ENCODE measurements at regions not wholly inside any gene's neighbourhood (a gene's known extent, or its start where the extent isn't known, plus 50 kb on each side); places are given as distances from the start of the nearest gene placed in this dataset.

GRCh38 chr12:47562201-47562600, 143.6 kb downstream of the RPAP3 start:
- no peak overlapping the region for H3K4me2 ChIP-seq (ENCODE audit: low read length)
- no peaks in the 10 kb centered on the region for H3F3A ChIP-seq (ENCODE audit: low read length, unreplicated experiment)
- H3K9me3 ChIP-seq (ENCODE audit: low read length), result no peaks in the 10 kb centered on the region
- POLR2A ChIA-PET (ENCODE audit: unreplicated experiment), result no interaction called here
- no peaks in the 10 kb centered on the region for H3K79me2 ChIP-seq (ENCODE audit: low read length)
- H3K4me3 ChIP-seq (ENCODE audit: low read length), result no peak overlapping the region
- ATAC-seq (no peak), DNase-seq (no peak)
- CTCF ChIA-PET, result no interaction called here
- no peak overlapping the region for H3K9ac ChIP-seq (ENCODE audit: low read length)
- H2AFZ ChIP-seq (ENCODE audit: low read length), result no peak overlapping the region
- no peak for TF ChIP-seq EZH2phosphoT487 (IDR thresholded peaks at IDR 0.05; ENCODE audit: borderline replicate concordance, low read length)
- no peak for TF ChIP-seq EZH2 (IDR thresholded peaks at IDR 0.05; ENCODE audit: low read length, unreplicated experiment)
- TF ChIP-seq CTCF (conservative IDR thresholded peaks at IDR 0.05; ENCODE audit: low read depth, low read length), result no peak
- no peaks in the 10 kb centered on the region for H4K20me1 ChIP-seq (ENCODE audit: low read length)
- H3K9me2 ChIP-seq (replicated peaks; ENCODE audit: low read length), result no peaks in the 10 kb centered on the region
- peaks cover 11% of the 10 kb centered on the region for H3K4me1 ChIP-seq (ENCODE audit: insufficient read depth, low read length)
- intact Hi-C loops (cut with micrococcal nuclease), result no loop called here
- H3K27me3 ChIP-seq (ENCODE audit: low read length), result no peaks in the 10 kb centered on the region; the same call in 1 of the 2 replicates
- BruUV-seq (replicated peaks), result no TSS peak
- no peaks in the 10 kb centered on the region for H3K36me3 ChIP-seq (ENCODE audit: low read depth, low read length)
- H3K27ac ChIP-seq (ENCODE audit: low read length), result no peak overlapping the region

- BruUV-seq (replicated peaks), result no TSS peak
- Histone ChIP-seq H3K4me3 (ENCODE audit: low read length) (no peak overlapping the region), H3K79me2 (ENCODE audit: low read length) (no peaks in the 10 kb centered on the region), H3K27me3 (ENCODE audit: low read length) (no peaks in the 10 kb centered on the region; the same call in 1 of the 2 replicates), H3K4me2 (ENCODE audit: low read length) (no peak overlapping the region), H2AFZ (ENCODE audit: low read length) (no peak overlapping the region), H3K27ac (ENCODE audit: low read length) (no peak overlapping the region), H4K20me1 (ENCODE audit: low read length) (no peaks in the 10 kb centered on the region), H3K9ac (ENCODE audit: low read length) (no peak overlapping the region), H3K4me1 (ENCODE audit: insufficient read depth, low read length) (peaks cover 11% of the 10 kb centered on the region), H3K9me3 (ENCODE audit: low read length) (no peaks in the 10 kb centered on the region), H3K9me2 (replicated peaks; ENCODE audit: low read length) (no peaks in the 10 kb centered on the region), H3F3A (ENCODE audit: low read length, unreplicated experiment) (no peaks in the 10 kb centered on the region), H3K36me3 (ENCODE audit: low read depth, low read length) (no peaks in the 10 kb centered on the region)
- DNase-seq (peak; percentile 52), ATAC-seq (peak; percentile 24; the same call in 1 of the 2 replicates)
- intact Hi-C loops (cut with micrococcal nuclease), result no loop called here
- POLR2A ChIA-PET (ENCODE audit: unreplicated experiment), result no interaction called here
- CTCF ChIA-PET, result no interaction called here
- no peak for TF ChIP-seq EZH2 (IDR thresholded peaks at IDR 0.05; ENCODE audit: low read length, unreplicated experiment)
- no peak for TF ChIP-seq CTCF (conservative IDR thresholded peaks at IDR 0.05; ENCODE audit: low read depth, low read length)
- no peak for TF ChIP-seq EZH2phosphoT487 (IDR thresholded peaks at IDR 0.05; ENCODE audit: borderline replicate concordance, low read length)
Observed at GRCh38 chr12:47561746-47562145, 144.1 kb downstream of the RPAP3 start.

GRCh38 chr12:47560415-47560814, 145.4 kb downstream of the RPAP3 start:
- no peak overlapping the region for H3K27ac ChIP-seq (ENCODE audit: low read length)
- ATAC-seq (no peak), DNase-seq (no peak)
- H4K20me1 ChIP-seq (ENCODE audit: low read length), result no peaks in the 10 kb centered on the region
- H3K9me3 ChIP-seq (ENCODE audit: low read length), result no peaks in the 10 kb centered on the region
- intact Hi-C loops (cut with micrococcal nuclease), result no loop called here
- H3F3A ChIP-seq (ENCODE audit: low read length, unreplicated experiment), result no peaks in the 10 kb centered on the region
- no peaks in the 10 kb centered on the region; the same call in 1 of the 2 replicates for H3K27me3 ChIP-seq (ENCODE audit: low read length)
- no peaks in the 10 kb centered on the region for H3K9me2 ChIP-seq (replicated peaks; ENCODE audit: low read length)
- H3K79me2 ChIP-seq (ENCODE audit: low read length), result no peaks in the 10 kb centered on the region
- TF ChIP-seq CTCF (conservative IDR thresholded peaks at IDR 0.05; ENCODE audit: low read depth, low read length) (no peak), EZH2phosphoT487 (IDR thresholded peaks at IDR 0.05; ENCODE audit: borderline replicate concordance, low read length) (no peak), EZH2 (IDR thresholded peaks at IDR 0.05; ENCODE audit: low read length, unreplicated experiment) (no peak)
- no peak overlapping the region for H3K4me2 ChIP-seq (ENCODE audit: low read length)
- POLR2A ChIA-PET (ENCODE audit: unreplicated experiment), result no interaction called here
- CTCF ChIA-PET, result no interaction called here
- H3K4me1 ChIP-seq (ENCODE audit: insufficient read depth, low read length), result peaks cover 11% of the 10 kb centered on the region
- H3K36me3 ChIP-seq (ENCODE audit: low read depth, low read length), result no peaks in the 10 kb centered on the region
- no peak overlapping the region for H3K4me3 ChIP-seq (ENCODE audit: low read length)
- BruUV-seq (replicated peaks), result no TSS peak
- no peak overlapping the region for H2AFZ ChIP-seq (ENCODE audit: low read length)
- H3K9ac ChIP-seq (ENCODE audit: low read length), result no peak overlapping the region

Measured in PC-3 (cell line).